ENCODE measurements at regions not wholly inside any gene's neighbourhood (a gene's known extent, or its start where the extent isn't known, plus 50 kb on each side); places are given as distances from the start of the nearest gene placed in this dataset.

DNA sequence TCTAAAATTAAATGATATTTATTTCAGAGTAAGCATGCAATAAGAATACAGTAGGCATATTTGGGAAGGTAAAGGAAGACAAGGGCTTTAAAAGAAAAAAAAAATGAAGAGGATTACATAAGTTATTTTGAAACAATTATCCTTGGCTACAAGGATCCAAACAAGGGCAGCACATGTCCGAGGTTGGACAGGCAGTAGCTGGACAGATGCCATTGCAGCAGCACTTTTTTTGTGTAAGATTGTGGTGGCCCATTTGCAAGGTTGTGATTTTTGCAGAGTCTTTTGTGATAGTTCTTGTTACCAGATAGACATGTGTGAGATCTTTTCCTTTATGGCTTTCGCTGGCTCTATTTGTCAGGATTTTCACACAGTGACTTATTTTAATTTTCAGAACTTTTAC lies 89.4 kb upstream of the COG2 start:
- TF ChIP-seq, protein P1, sequence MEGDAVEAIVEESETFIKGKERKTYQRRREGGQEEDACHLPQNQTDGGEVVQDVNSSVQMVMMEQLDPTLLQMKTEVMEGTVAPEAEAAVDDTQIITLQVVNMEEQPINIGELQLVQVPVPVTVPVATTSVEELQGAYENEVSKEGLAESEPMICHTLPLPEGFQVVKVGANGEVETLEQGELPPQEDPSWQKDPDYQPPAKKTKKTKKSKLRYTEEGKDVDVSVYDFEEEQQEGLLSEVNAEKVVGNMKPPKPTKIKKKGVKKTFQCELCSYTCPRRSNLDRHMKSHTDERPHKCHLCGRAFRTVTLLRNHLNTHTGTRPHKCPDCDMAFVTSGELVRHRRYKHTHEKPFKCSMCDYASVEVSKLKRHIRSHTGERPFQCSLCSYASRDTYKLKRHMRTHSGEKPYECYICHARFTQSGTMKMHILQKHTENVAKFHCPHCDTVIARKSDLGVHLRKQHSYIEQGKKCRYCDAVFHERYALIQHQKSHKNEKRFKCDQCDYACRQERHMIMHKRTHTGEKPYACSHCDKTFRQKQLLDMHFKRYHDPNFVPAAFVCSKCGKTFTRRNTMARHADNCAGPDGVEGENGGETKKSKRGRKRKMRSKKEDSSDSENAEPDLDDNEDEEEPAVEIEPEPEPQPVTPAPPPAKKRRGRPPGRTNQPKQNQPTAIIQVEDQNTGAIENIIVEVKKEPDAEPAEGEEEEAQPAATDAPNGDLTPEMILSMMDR (IDR thresholded peaks at IDR 0.05; ENCODE audit: low read depth, low read length), result no peak
- TF ChIP-seq EZH2phosphoT487 (IDR thresholded peaks at IDR 0.05; ENCODE audit: low read depth), result no peak

All from OCI-LY3 (cell line).